Heart left ventricle (tissue), 16 donors: ENCODE measurements at regions not wholly inside any gene's neighbourhood (a gene's known extent, or its start where the extent isn't known, plus 50 kb on each side); places are given as distances from the start of the nearest gene placed in this dataset.

Source experiments
- ATAC-seq, 4 donors: fragments of 200-7000 bp; cut with Tn5 transposase; one replicate each; pipeline ENCODE4 v1.9.1; 2020 to 2022; ENCODE audit warnings: moderate library complexity in 4 of 4, mild to moderate bottlenecking in 3 of 4, moderate number of reproducible peaks in 1 of 4
- DNase-seq, 5 donors: peaks; one replicate each; pipeline ENCODE4 v3.0.0-alpha.2; 2020
- H3K27ac ChIP-seq, 12 donors: fragments of 200-600 bp; sonication (generic) in 4 of 12; one replicate each; pipeline versions ENCODE4 v1.5.0 to v1.8.0; 2016 to 2022; ENCODE audit warnings: mild to moderate bottlenecking in 2 of 12
- H3K27me3 ChIP-seq, 9 donors: fragments of 200-600 bp; sonication (generic) in 2 of 9; one replicate each; pipeline versions ENCODE4 v1.5.1 to v1.8.0; 2016 to 2022; ENCODE audit warnings: mild to moderate bottlenecking in 3 of 9
- H3K36me3 ChIP-seq, 9 donors: fragments of 200-600 bp; sonication (generic) in 2 of 9; one replicate each; pipeline versions ENCODE4 v1.5.0 to v1.8.0; 2018 to 2022; ENCODE audit warnings: mild to moderate bottlenecking in 2 of 9
- H3K4me1 ChIP-seq, 12 donors: fragments of 200-600 bp; sonication (generic) in 4 of 12; one replicate each; pipeline versions ENCODE4 v1.5.0 to v1.8.0; 2016 to 2022; ENCODE audit warnings: mild to moderate bottlenecking in 3 of 12
- H3K4me3 ChIP-seq, 12 donors: fragments of 200-600 bp; sonication (generic) in 4 of 12; one replicate each; pipeline versions ENCODE4 v1.5.0 to v1.8.0; 2017 to 2022; ENCODE audit warnings: mild to moderate bottlenecking in 9 of 12, moderate library complexity in 4 of 12
- H3K9me3 ChIP-seq, 12 donors: fragments of 200-600 bp; sonication (generic) in 4 of 12; one replicate each; pipeline versions ENCODE4 v1.5.0 to v1.8.0; 2016 to 2022; ENCODE audit warnings: mild to moderate bottlenecking in 1 of 12
- POLR2A ChIP-seq, 2 donors: fragments of 450-650 bp; IDR thresholded peaks; one replicate each; pipeline ENCODE4 v1.6.1; 2017; ENCODE audit warnings: antibody characterized with exemption in 2 of 2, mild to moderate bottlenecking in 2 of 2, moderate library complexity in 2 of 2
- WGBS, 4 donors: extraction: QIAGEN DNeasy Blood & Tissue Kit in 2 of 4; methylation state at CpG; one replicate each; pipeline versions ENCODE4 v1.1.5 to v1.1.7; 2013 to 2018; 5-methylcytosine and 5-hydroxymethylcytosine counted together
- intact Hi-C, 10 donors: fragments of 100-400 bp; cut with DNase I; formaldehyde crosslinking; loops; one replicate each; pipeline versions ENCODE4 v1.11.1 to v1.14.2; 2022
- TF ChIP-seq, protein P1 (sequence below), 12 donors: fragments of 200-600 bp; sonication (generic) in 4 of 12; IDR thresholded peaks; one replicate each; pipeline versions ENCODE4 v1.5.0 to v1.8.0; 2018 to 2022; ENCODE audit warnings: antibody characterized with exemption in 12 of 12, mild to moderate bottlenecking in 5 of 12
- donor health status: ischemic (EF 13 %, LVEDD 7.1; RV severe dilation, severe dysfunction).
- donor health status: healthy with polysubstance abuse.
- donor health status: DM: no; HTN: yes; CAD: no.
- donor health status: DM: no; HTN: no; CAD: no.
- donor health status: ischemic (EF 25% LVEDD 6.9; RV normal size, moderate dysfunction).
- donor health status: ischemic (EF 25% LVEDD 5.7; RV mildly dilated, moderate dysfunction).
- donor health status: healthy.
- donor health status: DM: yes; HTN: yes; CAD: no.
- donor health status: ischemic (EF 35%, LVEDD 5.7; RV mildly dilated, moderate dysfunction).
- donor health status: nonischemic (EF 11% LVEDD 7.7; RV severe dilation, severe dysfunction).
- donor health status: DM: yes; HTN: yes; CAD: no.
- donor health status: PGD.
- donor health status: ischemic (EF 29% LVEDD 5.4; RV normal size, mild dysfunction).
- donor health status: nonischemic (EF 23%, LVEDD 6.1; RV moderate dilation, normal function).

DNA sequence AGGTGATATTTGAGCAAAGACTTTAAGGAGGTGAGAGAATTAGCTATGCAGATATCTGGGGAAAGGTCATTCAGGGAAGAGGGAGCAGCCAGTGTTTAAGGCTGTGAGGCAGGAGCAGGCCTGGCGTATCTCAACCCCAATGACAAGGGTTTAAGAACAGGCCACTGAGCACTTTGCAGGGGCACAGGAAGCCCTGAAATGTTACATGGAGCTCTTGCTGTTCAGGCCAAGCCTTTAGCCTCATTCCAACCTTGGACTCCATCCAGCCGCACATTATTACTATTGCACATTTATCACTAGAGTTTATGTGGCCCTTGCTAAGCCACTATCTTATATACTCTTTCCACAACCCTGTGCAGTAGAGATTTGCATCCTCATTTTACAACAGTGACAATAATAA is 114.0 kb downstream of the EFNB1 start:
- no peak for TF ChIP-seq POLR2A (IDR thresholded peaks at IDR 0.05)
- TF ChIP-seq, protein P1, sequence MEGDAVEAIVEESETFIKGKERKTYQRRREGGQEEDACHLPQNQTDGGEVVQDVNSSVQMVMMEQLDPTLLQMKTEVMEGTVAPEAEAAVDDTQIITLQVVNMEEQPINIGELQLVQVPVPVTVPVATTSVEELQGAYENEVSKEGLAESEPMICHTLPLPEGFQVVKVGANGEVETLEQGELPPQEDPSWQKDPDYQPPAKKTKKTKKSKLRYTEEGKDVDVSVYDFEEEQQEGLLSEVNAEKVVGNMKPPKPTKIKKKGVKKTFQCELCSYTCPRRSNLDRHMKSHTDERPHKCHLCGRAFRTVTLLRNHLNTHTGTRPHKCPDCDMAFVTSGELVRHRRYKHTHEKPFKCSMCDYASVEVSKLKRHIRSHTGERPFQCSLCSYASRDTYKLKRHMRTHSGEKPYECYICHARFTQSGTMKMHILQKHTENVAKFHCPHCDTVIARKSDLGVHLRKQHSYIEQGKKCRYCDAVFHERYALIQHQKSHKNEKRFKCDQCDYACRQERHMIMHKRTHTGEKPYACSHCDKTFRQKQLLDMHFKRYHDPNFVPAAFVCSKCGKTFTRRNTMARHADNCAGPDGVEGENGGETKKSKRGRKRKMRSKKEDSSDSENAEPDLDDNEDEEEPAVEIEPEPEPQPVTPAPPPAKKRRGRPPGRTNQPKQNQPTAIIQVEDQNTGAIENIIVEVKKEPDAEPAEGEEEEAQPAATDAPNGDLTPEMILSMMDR (IDR thresholded peaks at IDR 0.05) = no peak
- 58 to 85% (median 72%) methylated on average over 2 of the region's 2 CpGs for WGBS, 4 donors
- H3K27ac ChIP-seq = peak overlapping the region in 3 of 12 donors; percentile 26 to 30 (median 29)
- peaks cover 0 to 21% (median 5%) of the 10 kb centered on the region in 12 donors for H3K4me1 ChIP-seq
- DNase-seq = no peak
- intact Hi-C loops = loop anchor here in 1 of 10 donors (10.0 kb wide), 1 partner anchor 52 kb away; no protein-coding TSS in a partner anchor
- H3K4me3 ChIP-seq = no peak overlapping the region
- ATAC-seq = peak; percentile 55 to 73 (median 66)
- no peaks in the 10 kb centered on the region for H3K36me3 ChIP-seq
- no peaks in the 10 kb centered on the region for H3K9me3 ChIP-seq
- peaks cover 0 to 5% (median 0%) of the 10 kb centered on the region in 9 donors for H3K27me3 ChIP-seq

DNA sequence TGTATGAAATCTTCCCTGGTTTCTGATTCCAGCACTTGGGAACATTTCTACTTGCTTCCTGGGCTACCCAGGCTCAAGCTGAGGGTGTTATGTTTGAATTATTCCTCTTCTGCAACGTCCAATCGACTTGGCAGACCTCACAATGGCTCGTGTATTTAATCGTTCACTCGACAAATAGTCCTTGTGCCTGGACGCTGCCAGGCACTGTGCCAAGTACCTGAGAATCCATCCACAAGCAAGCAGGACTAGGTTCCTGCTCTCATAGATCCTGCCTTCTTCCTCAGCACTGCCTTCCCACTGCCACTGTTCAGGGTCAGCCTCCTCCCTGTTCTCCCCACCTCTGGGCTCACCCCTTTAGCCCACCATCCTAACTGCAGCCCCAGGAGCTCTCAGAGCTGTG is 113.3 kb downstream of the EFNB1 start:
- TF ChIP-seq, protein P1 (IDR thresholded peaks at IDR 0.05) = no peak
- no peak for TF ChIP-seq POLR2A (IDR thresholded peaks at IDR 0.05)
- no peaks in the 10 kb centered on the region for H3K9me3 ChIP-seq
- DNase-seq (no peak), ATAC-seq (no peak)
- H3K36me3 ChIP-seq = no peaks in the 10 kb centered on the region
- H3K27ac ChIP-seq = peak overlapping the region in 1 of 12 donors; percentile 30
- peaks cover 0 to 21% (median 5%) of the 10 kb centered on the region in 12 donors for H3K4me1 ChIP-seq
- H3K27me3 ChIP-seq = peaks cover 0 to 5% (median 0%) of the 10 kb centered on the region in 9 donors
- intact Hi-C loops = loop anchor here in 1 of 10 donors (10.0 kb wide), 1 partner anchor 53 kb away; no protein-coding TSS in a partner anchor
- WGBS, 4 donors = 15 to 48% (median 35%) methylated on average over 6 of the region's 6 CpGs
- no peak overlapping the region for H3K4me3 ChIP-seq

DNA sequence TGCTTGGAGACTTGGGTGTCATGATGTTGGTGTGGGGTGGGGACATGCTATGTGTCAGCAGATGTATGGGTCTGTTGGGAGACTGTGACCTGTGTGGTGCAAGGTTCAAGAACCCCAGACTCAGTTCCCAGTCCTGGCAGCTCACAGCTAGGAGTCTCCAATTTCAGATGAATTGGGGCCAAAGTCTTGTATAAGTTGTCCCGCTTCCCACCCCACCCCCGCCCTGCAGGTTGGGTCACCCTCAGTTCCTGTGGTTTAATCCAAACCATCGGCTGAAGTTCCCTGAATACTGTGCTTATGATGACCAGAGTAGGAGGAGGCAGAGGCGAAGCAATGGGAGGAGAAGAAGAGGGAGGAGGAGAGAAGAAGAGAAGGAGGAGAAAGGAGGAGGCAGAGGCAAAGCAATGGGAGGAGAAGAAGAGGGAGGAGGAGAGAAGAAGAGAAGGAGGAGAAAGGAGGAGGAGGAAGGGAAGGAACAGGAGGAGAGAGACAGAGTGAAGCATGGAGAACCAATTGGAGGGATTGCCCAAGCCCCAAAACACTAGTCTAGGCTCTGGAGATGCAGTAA is 112.6 kb downstream of the EFNB1 start:
- Histone ChIP-seq H3K4me1 (peaks cover 0 to 21% (median 5%) of the 10 kb centered on the region in 12 donors), H3K27me3 (peaks cover 0 to 5% (median 0%) of the 10 kb centered on the region in 9 donors), H3K9me3 (no peaks in the 10 kb centered on the region), H3K36me3 (no peaks in the 10 kb centered on the region), H3K4me3 (no peak overlapping the region), H3K27ac (no peak overlapping the region)
- 75 to 86% (median 79%) methylated on average over 4 of the region's 4 CpGs for WGBS, 4 donors
- TF ChIP-seq, protein P1 (IDR thresholded peaks at IDR 0.05) = no peak
- TF ChIP-seq POLR2A (IDR thresholded peaks at IDR 0.05) = no peak
- intact Hi-C loops = loop anchor here in 1 of 10 donors (10.0 kb wide), 1 partner anchor 53 kb away; no protein-coding TSS in a partner anchor
- DNase-seq (no peak), ATAC-seq (no peak)

DNA sequence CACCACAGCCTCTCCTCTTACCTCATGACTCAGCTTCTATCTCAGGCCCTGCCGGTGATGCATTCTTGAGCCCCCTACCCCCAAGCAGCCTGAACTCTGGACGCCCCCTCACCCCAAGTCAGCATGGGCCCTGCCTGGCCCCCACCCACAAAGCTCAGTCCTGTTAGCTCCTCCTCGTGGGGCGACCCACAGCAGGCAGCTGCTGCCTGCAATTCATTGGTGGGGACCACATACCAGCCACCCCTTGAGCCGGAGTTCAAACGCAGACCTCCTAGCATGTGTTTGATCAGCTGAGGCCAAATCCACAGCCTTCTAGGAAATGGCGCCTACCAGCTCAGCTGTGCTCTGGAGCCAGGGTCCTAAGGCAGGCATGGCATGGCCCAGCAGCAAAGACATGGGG is 111.8 kb downstream of the EFNB1 start:
- Histone ChIP-seq H3K27me3 (peaks cover 0 to 5% (median 0%) of the 10 kb centered on the region in 9 donors), H3K4me3 (no peak overlapping the region), H3K36me3 (no peaks in the 10 kb centered on the region), H3K4me1 (peaks cover 0 to 21% (median 5%) of the 10 kb centered on the region in 12 donors), H3K27ac (no peak overlapping the region), H3K9me3 (no peaks in the 10 kb centered on the region)
- DNase-seq (no peak), ATAC-seq (no peak)
- 75 to 93% (median 93%) methylated on average over 7 of the region's 7 CpGs for WGBS, 4 donors
- intact Hi-C loops = loop anchor here in 1 of 10 donors (10.0 kb wide), 1 partner anchor 54 kb away; no protein-coding TSS in a partner anchor
- TF ChIP-seq, protein P1 (IDR thresholded peaks at IDR 0.05) = no peak
- TF ChIP-seq POLR2A (IDR thresholded peaks at IDR 0.05) = no peak
